ENCODE measurements at regions not wholly inside any gene's neighbourhood (a gene's known extent, or its start where the extent isn't known, plus 50 kb on each side); places are given as distances from the start of the nearest gene placed in this dataset.
"Not testable (repeated sequence)": the region's sequence is repeated elsewhere in the genome, so short reads cannot be mapped to it uniquely, and the experiment has no call there.

GRCh38 chr16:35585411-35585810, 2126.0 kb downstream of the TP53TG3F start:
- DNase-seq, result no peak

- not testable (repeated sequence) for DNase-seq
These were observed 2131.5 kb downstream of the TP53TG3F start for GRCh38 chr16:35590913-35591312.

- no peak for DNase-seq
These were observed 2137.1 kb downstream of the TP53TG3F start for GRCh38 chr16:35596467-35596866.

GRCh38 chr16:35598696-35599332, 2139.4 kb downstream of the TP53TG3F start:
- DNase-seq, result no peak

- DNase-seq, result no peak
These were observed 2140.2 kb downstream of the TP53TG3F start for GRCh38 chr16:35599429-35600160.

- not testable (repeated sequence) for DNase-seq
These were observed 2140.7 kb downstream of the TP53TG3F start for GRCh38 chr16:35600161-35600555.

- DNase-seq, result no peak
These were observed 2142.7 kb downstream of the TP53TG3F start for GRCh38 chr16:35602116-35602515.

- DNase-seq, result not testable (repeated sequence)
These were observed 2144.0 kb downstream of the TP53TG3F start for GRCh38 chr16:35603371-35603770.

GRCh38 chr16:35605921-35606320, 2146.5 kb downstream of the TP53TG3F start:
- DNase-seq, result no peak

GRCh38 chr16:35614883-35615282, 2155.5 kb downstream of the TP53TG3F start:
- DNase-seq, result not testable (repeated sequence)

- DNase-seq, result not testable (repeated sequence)
These were observed 2159.8 kb downstream of the TP53TG3F start for GRCh38 chr16:35619176-35619575.

- DNase-seq, result no peak
These were observed 2166.6 kb downstream of the TP53TG3F start for GRCh38 chr16:35626041-35626440.

GRCh38 chr16:35628976-35629375, 2169.6 kb downstream of the TP53TG3F start:
- DNase-seq, result no peak

GRCh38 chr16:35631261-35631945, 2172.0 kb downstream of the TP53TG3F start:
- no peak for DNase-seq

GRCh38 chr16:35636480-35637230, 2177.2 kb downstream of the TP53TG3F start:
- no peak for DNase-seq

- DNase-seq, result no peak
These were observed 2178.3 kb downstream of the TP53TG3F start for GRCh38 chr16:35637683-35638082.

- DNase-seq, result no peak
These were observed 2180.1 kb downstream of the TP53TG3F start for GRCh38 chr16:35639233-35640205.

- DNase-seq, result no peak
These were observed 2183.0 kb downstream of the TP53TG3F start for GRCh38 chr16:35642322-35642835.

- DNase-seq, result no peak
These were observed 2192.4 kb downstream of the TP53TG3F start for GRCh38 chr16:35651841-35652240.

- no peak for DNase-seq
These were observed 2204.8 kb downstream of the TP53TG3F start for GRCh38 chr16:35664091-35664693.

GRCh38 chr16:35685085-35685484, 2225.7 kb downstream of the TP53TG3F start:
- no peak for DNase-seq

Measured in dermis blood vessel endothelial cell (primary cell).